PC-3 (cell line): ENCODE measurements at regions not wholly inside any gene's neighbourhood (a gene's known extent, or its start where the extent isn't known, plus 50 kb on each side); places are given as distances from the start of the nearest gene placed in this dataset.

ENCODE experiments used
- EZH2 ChIP-seq: fragments of 300-600 bp; sonication (generic); IDR thresholded peaks from one replicate; pipeline ENCODE4 v1.6.1; 2017; ENCODE audit warnings: antibody characterized with exemption, mild to moderate bottlenecking, low read length; ENCODE audit not compliant: unreplicated experiment
- EZH2phosphoT487 ChIP-seq: fragments of 300-600 bp; sonication (generic); IDR thresholded peaks from 2 replicates; pipeline ENCODE4 v1.6.1; 2018; ENCODE audit warnings: mild to moderate bottlenecking, antibody characterized with exemption, low read length, borderline replicate concordance
- TF ChIP-seq, protein P1 (sequence below): fragments of 300-600 bp; sonication (generic); conservative IDR thresholded peaks from 2 replicates; pipeline ENCODE4 v1.5.1; 2017; ENCODE audit warnings: antibody characterized with exemption, low read depth, mild to moderate bottlenecking, low read length

DNA sequence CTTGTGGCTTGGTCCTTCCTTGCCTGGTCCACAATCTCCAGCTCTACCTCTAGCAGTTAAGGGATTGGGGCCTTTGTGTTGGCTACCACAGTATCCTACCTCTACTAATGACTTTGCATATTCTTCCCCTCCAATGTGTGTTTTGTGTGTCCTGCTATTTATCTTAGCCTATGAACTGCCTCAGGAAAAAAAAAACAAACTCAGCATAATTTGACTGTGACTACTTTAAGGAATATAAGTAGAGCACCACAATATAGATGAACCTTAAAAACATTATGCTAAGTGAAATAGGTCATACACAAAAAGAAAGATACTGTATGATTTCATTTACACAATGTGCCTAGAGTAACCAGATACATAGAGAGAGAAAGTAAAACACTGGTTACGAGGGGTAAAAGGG, 61.3 kb upstream of the PTPN13 start:
- TF ChIP-seq EZH2 (no peak), EZH2phosphoT487 (no peak)
- TF ChIP-seq, protein P1, sequence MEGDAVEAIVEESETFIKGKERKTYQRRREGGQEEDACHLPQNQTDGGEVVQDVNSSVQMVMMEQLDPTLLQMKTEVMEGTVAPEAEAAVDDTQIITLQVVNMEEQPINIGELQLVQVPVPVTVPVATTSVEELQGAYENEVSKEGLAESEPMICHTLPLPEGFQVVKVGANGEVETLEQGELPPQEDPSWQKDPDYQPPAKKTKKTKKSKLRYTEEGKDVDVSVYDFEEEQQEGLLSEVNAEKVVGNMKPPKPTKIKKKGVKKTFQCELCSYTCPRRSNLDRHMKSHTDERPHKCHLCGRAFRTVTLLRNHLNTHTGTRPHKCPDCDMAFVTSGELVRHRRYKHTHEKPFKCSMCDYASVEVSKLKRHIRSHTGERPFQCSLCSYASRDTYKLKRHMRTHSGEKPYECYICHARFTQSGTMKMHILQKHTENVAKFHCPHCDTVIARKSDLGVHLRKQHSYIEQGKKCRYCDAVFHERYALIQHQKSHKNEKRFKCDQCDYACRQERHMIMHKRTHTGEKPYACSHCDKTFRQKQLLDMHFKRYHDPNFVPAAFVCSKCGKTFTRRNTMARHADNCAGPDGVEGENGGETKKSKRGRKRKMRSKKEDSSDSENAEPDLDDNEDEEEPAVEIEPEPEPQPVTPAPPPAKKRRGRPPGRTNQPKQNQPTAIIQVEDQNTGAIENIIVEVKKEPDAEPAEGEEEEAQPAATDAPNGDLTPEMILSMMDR: no peak
